Trophoblast cell (in vitro differentiated cells and primary cell): ENCODE measurements at regions not wholly inside any gene's neighbourhood (a gene's known extent, or its start where the extent isn't known, plus 50 kb on each side); places are given as distances from the start of the nearest gene placed in this dataset.
"Not testable (repeated sequence)": the region's sequence is repeated elsewhere in the genome, so short reads cannot be mapped to it uniquely, and the experiment has no call there.

Experiments
- DNase-seq, 2 donors: peaks; one replicate each; pipeline ENCODE4 v3.0.0-alpha.2; 2016
- H2AFZ ChIP-seq: 2 replicates; pipeline ENCODE4 v1.6.1; 2013; ENCODE audit warnings: low read length, moderate library complexity, mild to moderate bottlenecking; ENCODE audit not compliant: insufficient read depth, poor library complexity
- H2AK5ac ChIP-seq: 2 replicates; pipeline ENCODE4 v1.6.1; 2013; ENCODE audit warnings: mild to moderate bottlenecking, low read length
- H2BK120ac ChIP-seq: 2 replicates; pipeline ENCODE4 v1.6.1; 2013; ENCODE audit warnings: low read length, mild to moderate bottlenecking, moderate library complexity; ENCODE audit not compliant: insufficient read depth, poor library complexity
- H2BK12ac ChIP-seq: 2 replicates; pipeline ENCODE4 v1.6.1; 2013; ENCODE audit warnings: mild to moderate bottlenecking, low read length, moderate library complexity
- H2BK5ac ChIP-seq: 2 replicates; pipeline ENCODE4 v1.6.1; 2013; ENCODE audit warnings: low read length, low read depth, moderate library complexity, mild to moderate bottlenecking; ENCODE audit not compliant: poor library complexity
- H3K14ac ChIP-seq: 2 replicates; pipeline ENCODE4 v1.6.1; 2013; ENCODE audit warnings: mild to moderate bottlenecking, low read length
- H3K18ac ChIP-seq: 2 replicates; pipeline ENCODE4 v1.6.1; 2013; ENCODE audit warnings: mild to moderate bottlenecking, low read length
- H3K23ac ChIP-seq: 2 replicates; pipeline ENCODE4 v1.6.1; 2013; ENCODE audit warnings: low read length
- H3K27ac ChIP-seq: 2 replicates; pipeline ENCODE4 v1.5.1; 2013; ENCODE audit warnings: low read depth, mild to moderate bottlenecking, inconsistent platforms, low read length, moderate library complexity
- H3K27me3 ChIP-seq: 2 replicates; pipeline ENCODE4 v1.6.1; 2013; ENCODE audit warnings: inconsistent platforms, mild to moderate bottlenecking, low read length, moderate library complexity; ENCODE audit not compliant: insufficient read depth
- H3K36me3 ChIP-seq, 2 experiments: 1 replicate in 1 of 2; 2 replicates in 1 of 2; pipeline ENCODE4 v1.6.1; 2013; ENCODE audit warnings: low read length in 2 of 2, mild to moderate bottlenecking in 2 of 2, moderate library complexity in 1 of 2; ENCODE audit not compliant: insufficient read depth in 2 of 2, control insufficient read depth in 1 of 2
- H3K4ac ChIP-seq: 2 replicates; pipeline ENCODE4 v1.6.1; 2013; ENCODE audit warnings: low read depth, mild to moderate bottlenecking, low read length, moderate library complexity
- H3K4me1 ChIP-seq, 2 experiments: 1 replicate in 1 of 2; 2 replicates in 1 of 2; pipeline ENCODE4 v1.6.1; 2013; ENCODE audit warnings: low read length in 2 of 2, mild to moderate bottlenecking in 2 of 2, moderate library complexity in 1 of 2; ENCODE audit not compliant: insufficient read depth in 2 of 2, control insufficient read depth in 1 of 2
- H3K4me2 ChIP-seq: 2 replicates; pipeline ENCODE4 v1.6.1; 2013; ENCODE audit warnings: inconsistent platforms, mild to moderate bottlenecking, low read length, moderate library complexity
- H3K4me3 ChIP-seq: 2 replicates; pipeline ENCODE4 v1.5.1; 2013; ENCODE audit warnings: mild to moderate bottlenecking, low read depth, low read length, inconsistent platforms
- H3K79me1 ChIP-seq: one replicate; pipeline ENCODE4 v1.6.1; 2013; ENCODE audit warnings: low read length
- H3K79me2 ChIP-seq: 2 replicates; pipeline ENCODE4 v1.6.1; 2013; ENCODE audit warnings: low read length, mild to moderate bottlenecking; ENCODE audit not compliant: control insufficient read depth, insufficient read depth, poor library complexity
- H3K9ac ChIP-seq: 2 replicates; pipeline ENCODE4 v1.6.1; 2013; ENCODE audit warnings: mild to moderate bottlenecking, low read length
- H3K9me3 ChIP-seq: 2 replicates; pipeline ENCODE4 v1.6.1; 2013; ENCODE audit warnings: low read depth, mild to moderate bottlenecking, control low read depth, inconsistent platforms, low read length; ENCODE audit not compliant: insufficient read depth
- H4K12ac ChIP-seq: 2 replicates; pipeline ENCODE4 v1.6.1; 2013; ENCODE audit warnings: low read depth, mild to moderate bottlenecking, low read length, moderate library complexity
- H4K8ac ChIP-seq: 2 replicates; pipeline ENCODE4 v1.6.1; 2013; ENCODE audit warnings: low read depth, mild to moderate bottlenecking, low read length, moderate library complexity
- H4K91ac ChIP-seq: one replicate; pipeline ENCODE4 v1.6.1; 2013; ENCODE audit warnings: low read depth, mild to moderate bottlenecking, low read length, moderate library complexity
- WGBS: extraction: QIAGEN DNeasy Blood & Tissue Kit; methylation state at CpG from one replicate; pipeline ENCODE4 v1.1.7; 2013; ENCODE audit warnings: missing lambda C conversion rate; ENCODE audit not compliant: insufficient read length, insufficient coverage; ENCODE audit errors: extremely low coverage; 5-methylcytosine and 5-hydroxymethylcytosine counted together

DNA sequence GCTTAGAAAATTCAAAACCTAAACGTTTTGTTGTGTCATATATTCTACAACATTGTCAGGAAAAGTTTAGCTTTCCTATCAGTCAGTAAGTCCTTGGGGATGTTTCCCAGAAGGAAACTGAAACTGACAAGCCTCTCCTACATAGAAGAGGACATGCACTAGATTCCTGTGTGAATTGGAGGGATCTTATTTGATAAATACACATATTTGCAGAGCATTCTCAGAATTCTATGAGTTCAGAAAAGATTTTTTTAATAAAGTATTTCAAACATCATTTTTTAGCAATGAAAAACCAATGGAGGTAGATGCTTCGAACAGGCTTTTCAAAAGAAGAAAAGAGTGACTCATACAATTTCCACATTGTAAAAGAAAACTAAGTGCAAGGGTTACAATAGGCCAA, 1706.7 kb downstream of the SUCLG1 start:
- no peaks in the 10 kb centered on the region for H3K36me3 ChIP-seq
- no peak overlapping the region for H3K4ac ChIP-seq
- no peak overlapping the region for H3K14ac ChIP-seq
- DNase-seq, result peak in 1 of 2 donors; percentile 75
- H2BK12ac ChIP-seq, result no peak overlapping the region
- no peak overlapping the region for H3K4me2 ChIP-seq
- H2AFZ ChIP-seq, result no peak overlapping the region
- no peak overlapping the region for H4K8ac ChIP-seq
- H3K27me3 ChIP-seq, result no peaks in the 10 kb centered on the region
- H2BK5ac ChIP-seq, result no peak overlapping the region
- WGBS, result no CpG with 5 or more reads among the region's 2 CpGs
- no peak overlapping the region for H3K27ac ChIP-seq
- no peaks in the 10 kb centered on the region for H3K79me1 ChIP-seq
- H3K9me3 ChIP-seq, result no peaks in the 10 kb centered on the region
- H4K12ac ChIP-seq, result no peak overlapping the region
- H4K91ac ChIP-seq, result no peak overlapping the region
- no peak overlapping the region for H2BK120ac ChIP-seq
- no peaks in the 10 kb centered on the region for H3K79me2 ChIP-seq
- no peaks in the 10 kb centered on the region for H3K4me1 ChIP-seq
- H3K9ac ChIP-seq, result no peak overlapping the region
- no peak overlapping the region for H2AK5ac ChIP-seq
- H3K4me3 ChIP-seq, result no peak overlapping the region
- no peak overlapping the region for H3K23ac ChIP-seq
- H3K18ac ChIP-seq, result no peak overlapping the region

DNA sequence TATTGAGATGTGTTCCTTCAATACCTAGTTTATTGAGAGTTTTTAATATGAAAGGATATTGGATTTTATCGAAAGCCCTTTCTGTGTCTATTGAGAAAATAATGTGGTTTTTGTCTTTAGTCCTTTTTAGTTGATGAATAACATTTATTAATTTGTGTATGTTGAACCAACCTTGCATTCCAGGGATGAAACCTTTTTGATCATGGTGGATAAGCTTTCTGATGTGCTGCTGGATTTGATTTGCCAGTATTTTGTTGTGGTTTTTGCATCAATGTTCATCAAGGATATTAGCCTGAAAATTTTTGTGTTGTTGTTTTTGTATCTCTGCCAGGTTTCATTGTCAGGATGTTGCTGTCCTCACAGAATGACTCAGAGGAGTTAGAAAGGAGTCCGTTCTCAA, 1710.4 kb downstream of the SUCLG1 start:
- Histone ChIP-seq H3K18ac (no peak overlapping the region), H3K79me1 (no peaks in the 10 kb centered on the region), H3K4me2 (no peak overlapping the region), H3K23ac (no peak overlapping the region), H2BK5ac (no peak overlapping the region), H3K4ac (no peak overlapping the region), H2AFZ (no peak overlapping the region), H2AK5ac (no peak overlapping the region), H3K9me3 (no peaks in the 10 kb centered on the region), H3K27me3 (no peaks in the 10 kb centered on the region), H4K12ac (no peak overlapping the region), H3K27ac (no peak overlapping the region), H2BK120ac (no peak overlapping the region), H3K79me2 (no peaks in the 10 kb centered on the region), H3K4me3 (no peak overlapping the region), H3K9ac (no peak overlapping the region), H4K8ac (no peak overlapping the region), H3K4me1 (no peaks in the 10 kb centered on the region), H4K91ac (no peak overlapping the region), H2BK12ac (no peak overlapping the region), H3K14ac (no peak overlapping the region), H3K36me3 (no peaks in the 10 kb centered on the region)
- WGBS, result no CpG with 5 or more reads among the region's 2 CpGs
- no peak for DNase-seq

DNA sequence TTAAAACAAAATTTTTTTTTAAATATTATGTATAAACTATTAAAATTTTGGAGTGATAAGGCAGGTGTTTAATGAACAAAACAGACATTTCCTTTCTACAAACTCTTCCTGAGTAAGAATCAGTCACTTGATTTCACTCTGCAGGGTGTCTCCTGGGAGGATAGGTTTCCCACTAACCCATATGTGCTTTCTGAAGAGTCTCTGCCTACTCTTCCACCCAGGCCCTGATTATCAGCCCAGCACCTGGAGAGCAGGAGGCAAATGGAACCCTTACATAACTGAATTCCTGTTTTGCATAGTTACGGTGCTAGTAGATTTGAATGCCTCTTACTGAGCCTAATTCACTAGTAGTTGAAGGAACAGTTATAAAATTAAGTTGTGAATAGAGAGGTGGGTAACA, 1718.6 kb downstream of the SUCLG1 start:
- H3K36me3 ChIP-seq, result no peaks in the 10 kb centered on the region
- no peak overlapping the region for H3K9ac ChIP-seq
- no peak overlapping the region for H4K8ac ChIP-seq
- H3K79me1 ChIP-seq, result no peaks in the 10 kb centered on the region
- H4K12ac ChIP-seq, result no peak overlapping the region
- no peak for DNase-seq
- no peaks in the 10 kb centered on the region for H3K9me3 ChIP-seq
- H3K23ac ChIP-seq, result no peak overlapping the region
- no peak overlapping the region for H3K4ac ChIP-seq
- no peak overlapping the region for H2BK5ac ChIP-seq
- no peaks in the 10 kb centered on the region for H3K27me3 ChIP-seq
- H3K79me2 ChIP-seq, result no peaks in the 10 kb centered on the region
- no peak overlapping the region for H2AFZ ChIP-seq
- no peak overlapping the region for H2BK120ac ChIP-seq
- no peak overlapping the region for H3K4me2 ChIP-seq
- no peak overlapping the region for H2BK12ac ChIP-seq
- H3K14ac ChIP-seq, result no peak overlapping the region
- no peak overlapping the region for H3K27ac ChIP-seq
- no peak overlapping the region for H4K91ac ChIP-seq
- no peak overlapping the region for H3K18ac ChIP-seq
- no peak overlapping the region for H2AK5ac ChIP-seq
- H3K4me3 ChIP-seq, result no peak overlapping the region
- WGBS, result no CpG with 5 or more reads among the region's 1 CpG
- no peaks in the 10 kb centered on the region for H3K4me1 ChIP-seq

DNA sequence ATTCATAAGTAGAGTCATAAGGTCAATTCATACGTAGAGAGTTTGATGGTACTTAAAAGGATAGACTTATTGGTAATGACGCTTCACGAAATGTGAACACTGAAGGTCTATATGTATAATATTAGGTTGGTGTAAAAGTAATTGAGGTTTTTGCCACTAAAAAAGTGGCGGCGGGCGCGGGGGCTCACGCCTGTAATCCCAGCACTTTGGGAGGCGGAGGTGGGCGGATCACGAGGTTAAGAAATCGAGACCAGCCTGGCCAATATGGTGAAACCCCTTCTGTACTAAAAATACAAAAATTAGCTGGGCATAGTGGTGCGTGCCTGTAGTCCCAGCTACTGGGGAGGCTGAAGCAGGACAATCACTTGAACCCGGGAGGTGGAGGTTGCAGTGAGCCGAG, 1721.1 kb downstream of the SUCLG1 start:
- not testable (repeated sequence) for H3K9ac ChIP-seq, DNase-seq, H3K18ac ChIP-seq, H2AK5ac ChIP-seq, H3K9me3 ChIP-seq, H3K27me3 ChIP-seq, H3K36me3 ChIP-seq, H3K23ac ChIP-seq, H3K14ac ChIP-seq, H3K79me1 ChIP-seq, H4K12ac ChIP-seq, H2BK5ac ChIP-seq, H4K91ac ChIP-seq, H3K4ac ChIP-seq, H3K4me3 ChIP-seq, H2AFZ ChIP-seq, H3K4me2 ChIP-seq, H2BK12ac ChIP-seq, H2BK120ac ChIP-seq, H3K27ac ChIP-seq, H3K79me2 ChIP-seq, H3K4me1 ChIP-seq, H4K8ac ChIP-seq
- WGBS, result no CpG with 5 or more reads among the region's 15 CpGs
